ENCODE measurements at regions not wholly inside any gene's neighbourhood (a gene's known extent, or its start where the extent isn't known, plus 50 kb on each side); places are given as distances from the start of the nearest gene placed in this dataset.

DNA sequence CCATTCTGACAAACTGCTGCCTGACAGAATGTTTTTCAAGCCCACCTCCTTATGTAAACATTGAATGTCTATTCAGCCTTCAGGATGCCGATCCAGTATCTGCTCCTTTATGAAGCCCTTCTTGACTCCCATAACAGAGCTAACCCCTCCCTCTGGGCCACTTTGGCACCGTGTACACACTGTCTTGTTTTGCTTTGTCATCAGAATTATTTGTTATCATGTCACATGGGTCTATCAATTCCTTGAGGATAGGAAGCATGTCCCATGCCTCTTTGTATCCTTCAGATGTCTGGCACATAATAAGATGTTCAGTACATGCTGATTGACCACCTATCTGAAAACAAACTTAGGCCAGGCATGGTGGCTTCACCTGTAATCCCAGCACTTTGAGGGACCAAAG lies 92.3 kb downstream of the PRLHR start:
- no peaks in the 10 kb centered on the region for H4K20me1 ChIP-seq (ENCODE audit: control insufficient read depth, insufficient read depth, insufficient read length)
- TF ChIP-seq, protein P1, sequence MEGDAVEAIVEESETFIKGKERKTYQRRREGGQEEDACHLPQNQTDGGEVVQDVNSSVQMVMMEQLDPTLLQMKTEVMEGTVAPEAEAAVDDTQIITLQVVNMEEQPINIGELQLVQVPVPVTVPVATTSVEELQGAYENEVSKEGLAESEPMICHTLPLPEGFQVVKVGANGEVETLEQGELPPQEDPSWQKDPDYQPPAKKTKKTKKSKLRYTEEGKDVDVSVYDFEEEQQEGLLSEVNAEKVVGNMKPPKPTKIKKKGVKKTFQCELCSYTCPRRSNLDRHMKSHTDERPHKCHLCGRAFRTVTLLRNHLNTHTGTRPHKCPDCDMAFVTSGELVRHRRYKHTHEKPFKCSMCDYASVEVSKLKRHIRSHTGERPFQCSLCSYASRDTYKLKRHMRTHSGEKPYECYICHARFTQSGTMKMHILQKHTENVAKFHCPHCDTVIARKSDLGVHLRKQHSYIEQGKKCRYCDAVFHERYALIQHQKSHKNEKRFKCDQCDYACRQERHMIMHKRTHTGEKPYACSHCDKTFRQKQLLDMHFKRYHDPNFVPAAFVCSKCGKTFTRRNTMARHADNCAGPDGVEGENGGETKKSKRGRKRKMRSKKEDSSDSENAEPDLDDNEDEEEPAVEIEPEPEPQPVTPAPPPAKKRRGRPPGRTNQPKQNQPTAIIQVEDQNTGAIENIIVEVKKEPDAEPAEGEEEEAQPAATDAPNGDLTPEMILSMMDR (conservative IDR thresholded peaks at IDR 0.05), result no peak
- no peaks in the 10 kb centered on the region for H3K79me2 ChIP-seq (ENCODE audit: insufficient read depth, low read length)
- no peaks in the 10 kb centered on the region; the same call in 1 of the 2 replicates for H3K4me1 ChIP-seq (ENCODE audit: insufficient read depth, low read length)
- peaks cover 17 to 20% of the 10 kb centered on the region in 2 experiments for H3K4me1 Mint-ChIP-seq
- no peak overlapping the region for H4K8ac ChIP-seq (replicated peaks; ENCODE audit: insufficient read length, low read depth, low read length)
- no peaks in the 10 kb centered on the region for H3K9me3 Mint-ChIP-seq
- H2BK20ac ChIP-seq (ENCODE audit: low read depth, low read length, poor library complexity, severe bottlenecking), result no peak overlapping the region
- no peak overlapping the region for H3K4ac ChIP-seq (ENCODE audit: low read depth, low read length)
- no peak overlapping the region for H4K5ac ChIP-seq (ENCODE audit: insufficient read length, low read depth, low read length)
- H3K27ac Mint-ChIP-seq, result no peak overlapping the region
- no peaks in the 10 kb centered on the region for H3K36me3 Mint-ChIP-seq (ENCODE audit: insufficient read depth in 1 of 3, low read depth in 3 of 3)
- H2AK5ac ChIP-seq (ENCODE audit: insufficient read length, low read length), result no peak overlapping the region
- no peaks in the 10 kb centered on the region for H3K23me2 ChIP-seq (ENCODE audit: insufficient read length, low read depth, low read length, poor library complexity, severe bottlenecking)
- H2BK12ac ChIP-seq (ENCODE audit: insufficient read length, low read depth, low read length), result no peak overlapping the region
- no peak overlapping the region for H2BK15ac ChIP-seq (ENCODE audit: low read depth, low read length)
- no peak overlapping the region for H3K56ac ChIP-seq (ENCODE audit: insufficient read length, low read depth, low read length)
- H3K4me3 Mint-ChIP-seq, result no peak overlapping the region
- no peak for DNase-seq
- no peaks in the 10 kb centered on the region; the same call in 1 of the 2 replicates for H3K27me3 Mint-ChIP-seq (ENCODE audit: low read depth)
- no peak overlapping the region for H3K9ac ChIP-seq (ENCODE audit: extremely low read depth, insufficient read length, low read length)
- H3K79me1 ChIP-seq (ENCODE audit: insufficient read depth, low read depth, low read length, poor library complexity, severe bottlenecking), result no peaks in the 10 kb centered on the region
- H3K27ac ChIP-seq (ENCODE audit: insufficient read length, low read depth, low read length), result no peak overlapping the region
- H3K4me2 ChIP-seq (ENCODE audit: insufficient read depth, insufficient read length, low read length), result no peak overlapping the region
- H3K9me3 ChIP-seq (ENCODE audit: control insufficient read depth, low read depth, low read length), result no peaks in the 10 kb centered on the region
- no peak overlapping the region for H3T11ph ChIP-seq (ENCODE audit: low read length)
- no peak overlapping the region for H2AFZ ChIP-seq (ENCODE audit: low read length)
- no CpG with 5 or more reads among the region's 2 CpGs for WGBS (ENCODE audit: extremely low coverage, insufficient read length, low lambda C conversion rate)
- H2BK5ac ChIP-seq (ENCODE audit: insufficient read length, low read length), result no peak overlapping the region
- no peak overlapping the region for H3K23ac ChIP-seq (ENCODE audit: insufficient read length, low read depth, low read length)
- H2BK120ac ChIP-seq (ENCODE audit: low read depth, low read length, poor library complexity, severe bottlenecking), result no peak overlapping the region
- no peaks in the 10 kb centered on the region for H3K27me3 ChIP-seq (ENCODE audit: insufficient read depth, low read length)
- no peak overlapping the region for H4K91ac ChIP-seq (ENCODE audit: insufficient read length, low read depth, low read length)
- no peak overlapping the region for H3K18ac ChIP-seq (ENCODE audit: insufficient read length, low read depth, low read length)
- no peak overlapping the region for H3K14ac ChIP-seq (ENCODE audit: insufficient read depth, low read length)
